ENCODE measurements at regions not wholly inside any gene's neighbourhood (a gene's known extent, or its start where the extent isn't known, plus 50 kb on each side); places are given as distances from the start of the nearest gene placed in this dataset.

GRCh38 chr4:156521631-156522030, 450.0 kb downstream of the PDGFC start:
- H3K36me3 ChIP-seq (ENCODE audit: control insufficient read depth in 2 of 2, extremely low read depth in 1 of 2, insufficient read depth in 2 of 2, low read length in 2 of 2), result no peaks in the 10 kb centered on the region
- no peak overlapping the region for H3K27ac ChIP-seq (ENCODE audit: insufficient read depth, low read depth, low read length)
- H3K4me1 ChIP-seq (ENCODE audit: control insufficient read depth, extremely low read depth, insufficient read depth, low read length), result no peaks in the 10 kb centered on the region
- dilution Hi-C loops (cut with MboI; ENCODE audit: extremely low pct_ligation_motif_present, low sequenced_read_pairs), result no loop called here
- intact Hi-C loops (cut with micrococcal nuclease), result no loop called here
- no peak overlapping the region for H2AFZ ChIP-seq (ENCODE audit: low read depth, low read length)
- no TSS peak for BruUV-seq (replicated peaks)
- no peaks in the 10 kb centered on the region for H3K79me2 ChIP-seq (ENCODE audit: control insufficient read depth, insufficient read depth, low read length)
- no peaks in the 10 kb centered on the region for H3K9me3 ChIP-seq (replicated peaks; ENCODE audit: control insufficient read depth, insufficient read depth, low read length)
- H3K9me1 ChIP-seq (replicated peaks; ENCODE audit: control insufficient read depth, extremely low read depth, insufficient read depth, low read length), result no peaks in the 10 kb centered on the region
- no peak overlapping the region for H3K4me3 ChIP-seq (replicated peaks in 1 of 3; ENCODE audit: insufficient read depth in 1 of 3, low read depth in 1 of 3, low read length in 3 of 3)
- no peaks in the 10 kb centered on the region for H3K27me3 ChIP-seq (ENCODE audit: control insufficient read depth in 2 of 2, insufficient read depth in 2 of 2, low read length in 2 of 2)
- ChIA-PET CTCF (no interaction called here), POLR2A (no interaction called here)
- TF ChIP-seq POLR2A (IDR thresholded peaks at IDR 0.05; ENCODE audit: low read depth, low read length) (no peak), JUN (IDR thresholded peaks at IDR 0.05; ENCODE audit: borderline replicate concordance, insufficient read depth, insufficient read length, low read depth) (no peak), EZH2 (IDR thresholded peaks at IDR 0.05; ENCODE audit: borderline replicate concordance, low read depth, low read length, severe bottlenecking) (no peak), GATA2 (IDR thresholded peaks at IDR 0.05; ENCODE audit: insufficient read depth, insufficient read length, low read depth, low read length) (no peak), POLR2AphosphoS5 (IDR thresholded peaks at IDR 0.05; ENCODE audit: insufficient read depth, low read depth, low read length) (no peak), MYC (IDR thresholded peaks at IDR 0.05; ENCODE audit: low read depth, low read length) (no peak), MAX (IDR thresholded peaks at IDR 0.05; ENCODE audit: insufficient read depth, insufficient read length) (no peak), FOS (IDR thresholded peaks at IDR 0.05; ENCODE audit: borderline replicate concordance, insufficient read depth, low read length) (no peak)
- no peak overlapping the region for H3K9ac ChIP-seq (replicated peaks; ENCODE audit: extremely low read depth, insufficient read depth, low read length)
- FAIRE-seq, result no peak
- H3K4me2 ChIP-seq (ENCODE audit: insufficient read depth, low read length), result no peak overlapping the region
- H4K20me1 ChIP-seq (replicated peaks; ENCODE audit: control insufficient read depth, extremely low read depth, insufficient read depth, low read length), result no peaks in the 10 kb centered on the region
- DNase-seq (ENCODE audit: low read depth, low spot score), result no peak

- intact Hi-C loops (cut with micrococcal nuclease), result no loop called here
Observed at GRCh38 chr4:156517956-156518355, 453.6 kb downstream of the PDGFC start.

More at GRCh38 chr4:156517956-156518355, 453.6 kb downstream of the PDGFC start:
- Histone ChIP-seq H3K4me2 (ENCODE audit: insufficient read depth, low read length) (no peak overlapping the region), H3K36me3 (ENCODE audit: control insufficient read depth in 2 of 2, extremely low read depth in 1 of 2, insufficient read depth in 2 of 2, low read length in 2 of 2) (no peaks in the 10 kb centered on the region), H3K79me2 (ENCODE audit: control insufficient read depth, insufficient read depth, low read length) (no peaks in the 10 kb centered on the region), H3K9me1 (replicated peaks; ENCODE audit: control insufficient read depth, extremely low read depth, insufficient read depth, low read length) (no peaks in the 10 kb centered on the region), H3K9ac (replicated peaks; ENCODE audit: extremely low read depth, insufficient read depth, low read length) (no peak overlapping the region), H3K9me3 (replicated peaks; ENCODE audit: control insufficient read depth, insufficient read depth, low read length) (no peaks in the 10 kb centered on the region), H3K27ac (ENCODE audit: insufficient read depth, low read depth, low read length) (no peak overlapping the region), H3K27me3 (ENCODE audit: control insufficient read depth in 2 of 2, insufficient read depth in 2 of 2, low read length in 2 of 2) (no peaks in the 10 kb centered on the region), H2AFZ (ENCODE audit: low read depth, low read length) (no peak overlapping the region), H3K4me1 (ENCODE audit: control insufficient read depth, extremely low read depth, insufficient read depth, low read length) (no peaks in the 10 kb centered on the region), H3K4me3 (replicated peaks in 1 of 3; ENCODE audit: insufficient read depth in 1 of 3, low read depth in 1 of 3, low read length in 3 of 3) (no peak overlapping the region), H4K20me1 (replicated peaks; ENCODE audit: control insufficient read depth, extremely low read depth, insufficient read depth, low read length) (no peaks in the 10 kb centered on the region)
- TF ChIP-seq POLR2AphosphoS5 (IDR thresholded peaks at IDR 0.05; ENCODE audit: insufficient read depth, low read depth, low read length), result no peak
- TF ChIP-seq MYC (IDR thresholded peaks at IDR 0.05; ENCODE audit: low read depth, low read length), result no peak
- TF ChIP-seq JUN (IDR thresholded peaks at IDR 0.05; ENCODE audit: borderline replicate concordance, insufficient read depth, insufficient read length, low read depth), result no peak
- TF ChIP-seq MAX (IDR thresholded peaks at IDR 0.05; ENCODE audit: insufficient read depth, insufficient read length), result no peak
- POLR2A ChIA-PET, result no interaction called here
- no TSS peak for BruUV-seq (replicated peaks)
- CTCF ChIA-PET, result no interaction called here
- DNase-seq (ENCODE audit: low read depth, low spot score), result no peak
- dilution Hi-C loops (cut with MboI; ENCODE audit: extremely low pct_ligation_motif_present, low sequenced_read_pairs), result no loop called here
- FAIRE-seq, result no peak

All from endothelial cell of umbilical vein (primary cell).